GM19463 (cell line): ENCODE measurements at regions not wholly inside any gene's neighbourhood (a gene's known extent, or its start where the extent isn't known, plus 50 kb on each side); places are given as distances from the start of the nearest gene placed in this dataset.

Experiments used
- ATAC-seq: cut with Tn5 transposase; IDR thresholded peaks from one replicate; pipeline ENCODE4 v1.9.1; 2021; ENCODE audit warnings: mild to moderate bottlenecking, moderate library complexity; ENCODE audit not compliant: unreplicated experiment

GRCh38 chr5:9707732-9708462, 77.7 kb upstream of the TAS2R1 start:
- no peak for ATAC-seq

- ATAC-seq = no peak
Measured at GRCh38 chr5:9699681-9700080, 69.5 kb upstream of the TAS2R1 start.

GRCh38 chr5:9698841-9699240, 68.7 kb upstream of the TAS2R1 start:
- no peak for ATAC-seq

GRCh38 chr5:9698125-9698826, 68.1 kb upstream of the TAS2R1 start:
- ATAC-seq = no peak

DNA sequence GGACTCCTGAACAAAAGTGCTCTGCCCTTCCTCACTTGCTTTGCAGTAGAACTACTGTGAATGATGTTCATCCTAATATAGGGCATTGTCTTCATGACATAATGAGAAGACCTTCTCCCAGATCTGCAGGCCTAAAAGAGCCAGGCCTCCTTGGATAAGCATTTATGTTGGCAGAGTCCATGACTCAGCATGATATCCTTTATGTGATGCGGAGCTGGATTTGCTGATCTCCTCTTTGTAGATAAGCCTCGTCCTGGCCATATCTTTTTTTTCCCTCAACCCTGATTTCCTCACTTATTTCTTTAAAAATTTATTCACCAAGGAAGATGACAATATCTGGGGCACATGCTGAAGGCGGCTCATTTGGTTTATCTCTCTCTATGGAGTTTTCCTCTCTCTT, 62.4 kb upstream of the TAS2R1 start:
- ATAC-seq = no peak

DNA sequence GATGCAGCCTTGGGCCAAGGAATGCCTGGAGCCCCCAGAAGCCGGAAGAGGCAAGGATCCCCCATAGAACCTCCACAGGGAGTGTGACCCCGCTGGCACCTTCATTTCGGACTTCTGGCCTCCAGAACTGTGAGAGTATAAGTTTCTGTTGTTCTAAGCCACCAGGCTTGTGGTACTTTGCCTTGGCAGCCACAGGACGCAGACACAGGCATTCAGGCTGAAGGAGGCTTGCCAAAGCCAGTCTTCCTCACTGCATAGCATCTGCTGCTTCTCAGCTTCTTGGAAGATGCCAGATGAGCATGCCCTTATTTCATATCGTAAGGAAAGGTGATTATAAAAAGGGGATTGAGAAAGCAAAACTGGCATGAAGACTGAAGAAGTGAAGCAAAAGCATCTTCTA, 61.1 kb upstream of the TAS2R1 start:
- ATAC-seq = no peak

- no peak for ATAC-seq
Measured at GRCh38 chr5:9690751-9691150, 60.6 kb upstream of the TAS2R1 start.

- no peak for ATAC-seq
Measured at GRCh38 chr5:9686216-9686615, 56.1 kb upstream of the TAS2R1 start.

DNA sequence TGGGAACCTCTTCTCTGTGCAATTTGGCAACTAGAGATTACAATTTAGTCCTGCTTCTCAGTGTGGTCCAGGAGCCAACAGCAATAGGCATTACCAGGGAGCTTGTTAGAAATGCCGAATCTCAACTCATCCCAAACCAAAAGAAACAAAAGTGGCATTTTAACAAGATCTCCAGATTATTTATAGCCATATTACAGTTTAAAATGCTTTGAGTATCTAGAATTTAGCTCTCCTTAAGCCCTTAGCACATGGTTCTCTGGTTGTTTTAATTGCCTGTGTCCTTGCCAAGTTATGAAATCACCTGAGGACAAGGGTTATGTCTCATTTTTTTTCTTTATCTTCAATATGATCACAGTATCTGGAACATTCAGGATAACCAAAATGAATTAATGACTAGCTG, 51.6 kb upstream of the TAS2R1 start:
- no peak for ATAC-seq
